ENCODE measurements at regions not wholly inside any gene's neighbourhood (a gene's known extent, or its start where the extent isn't known, plus 50 kb on each side); places are given as distances from the start of the nearest gene placed in this dataset.

DNA sequence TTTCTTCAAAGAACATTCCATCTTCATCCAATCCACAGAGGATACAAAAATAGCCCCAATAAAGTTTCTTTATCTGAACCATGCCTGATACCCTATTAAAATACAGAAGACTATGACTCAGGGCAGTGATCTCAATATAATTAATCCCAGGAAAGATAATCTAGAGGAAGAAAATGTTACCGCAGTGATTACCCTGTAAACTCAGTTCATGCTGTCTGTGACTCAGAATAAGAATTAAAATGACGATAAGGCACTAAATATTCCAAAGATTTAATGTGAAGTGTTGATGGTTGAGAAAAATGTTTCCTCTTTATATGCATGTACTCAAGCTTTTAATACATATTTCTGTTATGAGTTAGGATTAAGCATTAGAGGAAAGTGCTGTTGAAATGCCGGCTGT is 88.6 kb upstream of the LYPLAL1 start:
- H3K79me2 ChIP-seq (ENCODE audit: insufficient read depth, low read length): no peaks in the 10 kb centered on the region
- intact Hi-C loops (cut with micrococcal nuclease; ENCODE audit: unreplicated experiment): no loop called here
- H3K4me1 ChIP-seq (ENCODE audit: insufficient read depth, low read length): no peaks in the 10 kb centered on the region
- no peaks in the 10 kb centered on the region for H4K20me1 ChIP-seq (ENCODE audit: insufficient read depth, low read length)
- in situ Hi-C loops (cut with HindIII; ENCODE audit: extremely low pct_ligation_motif_present, low pct_unique_long_range_greater_than_20kb): no loop called here
- H3K9ac ChIP-seq (ENCODE audit: insufficient read depth, low read depth, low read length): no peak overlapping the region
- WGBS (ENCODE audit: low lambda C conversion rate): 18% methylated on average over 3 of the region's 3 CpGs
- ChIA-PET CTCF (ENCODE audit: low intra/inter-chr PET ratio, low total read pairs) (no interaction called here), POLR2A (no interaction called here)
- H2AFZ ChIP-seq (ENCODE audit: low read length): no peak overlapping the region
- no peaks in the 10 kb centered on the region for H3K36me3 ChIP-seq (replicated peaks in 1 of 2; ENCODE audit: control insufficient read depth in 1 of 2, insufficient read depth in 2 of 2, low read length in 2 of 2)
- H3K4me2 ChIP-seq (ENCODE audit: low read depth, low read length): no peak overlapping the region
- BruUV-seq (replicated peaks): no TSS peak
- no peak overlapping the region for H3K4me3 ChIP-seq (replicated peaks in 1 of 3; ENCODE audit: insufficient read depth in 1 of 3, low read depth in 2 of 3, low read length in 3 of 3)
- H3K9me3 ChIP-seq (ENCODE audit: low read length): no peaks in the 10 kb centered on the region
- no peaks in the 10 kb centered on the region for H3K27me3 ChIP-seq (ENCODE audit: control insufficient read depth in 1 of 2, insufficient read depth in 2 of 2, low read length in 2 of 2)
- FAIRE-seq (no peak), ATAC-seq (no peak), DNase-seq (ENCODE audit: low spot score) (no peak)
- H3K27ac ChIP-seq (ENCODE audit: extremely low read length, insufficient read depth, low read length): no peak overlapping the region
- TF ChIP-seq ZSCAN20 (CRISPR knock-in tag; IDR thresholded peaks at IDR 0.05; ENCODE audit: borderline replicate concordance): no peak
- no peak for TF ChIP-seq ZFP62 (CRISPR knock-in tag; IDR thresholded peaks at IDR 0.05)
- no peak for TF ChIP-seq SP5 (CRISPR knock-in tag; IDR thresholded peaks at IDR 0.05; ENCODE audit: borderline replicate concordance, low read depth)
- TF ChIP-seq RBAK (CRISPR knock-in tag; IDR thresholded peaks at IDR 0.05): no peak
- no peak for TF ChIP-seq ZNF232 (CRISPR knock-in tag; IDR thresholded peaks at IDR 0.05; ENCODE audit: borderline replicate concordance)
- TF ChIP-seq PAWR (CRISPR knock-in tag; IDR thresholded peaks at IDR 0.05; ENCODE audit: borderline replicate concordance): no peak
- no peak for TF ChIP-seq NCOR1 (IDR thresholded peaks at IDR 0.05; ENCODE audit: borderline replicate concordance, low read length)
- TF ChIP-seq, protein P1, sequence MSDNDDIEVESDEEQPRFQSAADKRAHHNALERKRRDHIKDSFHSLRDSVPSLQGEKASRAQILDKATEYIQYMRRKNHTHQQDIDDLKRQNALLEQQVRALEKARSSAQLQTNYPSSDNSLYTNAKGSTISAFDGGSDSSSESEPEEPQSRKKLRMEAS (IDR thresholded peaks at IDR 0.05): no peak
- TF ChIP-seq, protein P2, sequence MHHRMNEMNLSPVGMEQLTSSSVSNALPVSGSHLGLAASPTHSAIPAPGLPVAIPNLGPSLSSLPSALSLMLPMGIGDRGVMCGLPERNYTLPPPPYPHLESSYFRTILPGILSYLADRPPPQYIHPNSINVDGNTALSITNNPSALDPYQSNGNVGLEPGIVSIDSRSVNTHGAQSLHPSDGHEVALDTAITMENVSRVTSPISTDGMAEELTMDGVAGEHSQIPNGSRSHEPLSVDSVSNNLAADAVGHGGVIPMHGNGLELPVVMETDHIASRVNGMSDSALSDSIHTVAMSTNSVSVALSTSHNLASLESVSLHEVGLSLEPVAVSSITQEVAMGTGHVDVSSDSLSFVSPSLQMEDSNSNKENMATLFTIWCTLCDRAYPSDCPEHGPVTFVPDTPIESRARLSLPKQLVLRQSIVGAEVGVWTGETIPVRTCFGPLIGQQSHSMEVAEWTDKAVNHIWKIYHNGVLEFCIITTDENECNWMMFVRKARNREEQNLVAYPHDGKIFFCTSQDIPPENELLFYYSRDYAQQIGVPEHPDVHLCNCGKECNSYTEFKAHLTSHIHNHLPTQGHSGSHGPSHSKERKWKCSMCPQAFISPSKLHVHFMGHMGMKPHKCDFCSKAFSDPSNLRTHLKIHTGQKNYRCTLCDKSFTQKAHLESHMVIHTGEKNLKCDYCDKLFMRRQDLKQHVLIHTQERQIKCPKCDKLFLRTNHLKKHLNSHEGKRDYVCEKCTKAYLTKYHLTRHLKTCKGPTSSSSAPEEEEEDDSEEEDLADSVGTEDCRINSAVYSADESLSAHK (CRISPR knock-in tag; IDR thresholded peaks at IDR 0.05; ENCODE audit: borderline replicate concordance): no peak
- no peak for TF ChIP-seq KLF11 (CRISPR knock-in tag; IDR thresholded peaks at IDR 0.05)
- TF ChIP-seq, protein P3, sequence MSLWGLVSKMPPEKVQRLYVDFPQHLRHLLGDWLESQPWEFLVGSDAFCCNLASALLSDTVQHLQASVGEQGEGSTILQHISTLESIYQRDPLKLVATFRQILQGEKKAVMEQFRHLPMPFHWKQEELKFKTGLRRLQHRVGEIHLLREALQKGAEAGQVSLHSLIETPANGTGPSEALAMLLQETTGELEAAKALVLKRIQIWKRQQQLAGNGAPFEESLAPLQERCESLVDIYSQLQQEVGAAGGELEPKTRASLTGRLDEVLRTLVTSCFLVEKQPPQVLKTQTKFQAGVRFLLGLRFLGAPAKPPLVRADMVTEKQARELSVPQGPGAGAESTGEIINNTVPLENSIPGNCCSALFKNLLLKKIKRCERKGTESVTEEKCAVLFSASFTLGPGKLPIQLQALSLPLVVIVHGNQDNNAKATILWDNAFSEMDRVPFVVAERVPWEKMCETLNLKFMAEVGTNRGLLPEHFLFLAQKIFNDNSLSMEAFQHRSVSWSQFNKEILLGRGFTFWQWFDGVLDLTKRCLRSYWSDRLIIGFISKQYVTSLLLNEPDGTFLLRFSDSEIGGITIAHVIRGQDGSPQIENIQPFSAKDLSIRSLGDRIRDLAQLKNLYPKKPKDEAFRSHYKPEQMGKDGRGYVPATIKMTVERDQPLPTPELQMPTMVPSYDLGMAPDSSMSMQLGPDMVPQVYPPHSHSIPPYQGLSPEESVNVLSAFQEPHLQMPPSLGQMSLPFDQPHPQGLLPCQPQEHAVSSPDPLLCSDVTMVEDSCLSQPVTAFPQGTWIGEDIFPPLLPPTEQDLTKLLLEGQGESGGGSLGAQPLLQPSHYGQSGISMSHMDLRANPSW (CRISPR knock-in tag; IDR thresholded peaks at IDR 0.05; ENCODE audit: borderline replicate concordance): no peak

Data from HepG2 (cell line).